Lung microvascular endothelial cell (primary cell): ENCODE measurements at regions not wholly inside any gene's neighbourhood (a gene's known extent, or its start where the extent isn't known, plus 50 kb on each side); places are given as distances from the start of the nearest gene placed in this dataset.
"Not testable (repeated sequence)": the region's sequence is repeated elsewhere in the genome, so short reads cannot be mapped to it uniquely, and the experiment has no call there.

Source experiments
- DNase-seq, 2 donors: peaks; one replicate each; pipeline versions ENCODE4 v3.0.0 to v3.0.0-alpha.2; 2010; ENCODE audit warnings: low read depth in 2 of 2

- DNase-seq = peak in 1 of 2 donors; percentile 26
Measured at GRCh38 chr20:19890445-19891051, 126.6 kb upstream of the NAA20 start.

- peak in 1 of 2 donors; percentile 20 for DNase-seq
Measured at GRCh38 chr20:19893356-19893755, 123.8 kb upstream of the NAA20 start.

- no peak for DNase-seq
Measured at GRCh38 chr20:19895761-19896160, 121.4 kb upstream of the NAA20 start.

GRCh38 chr20:19897891-19898290, 119.3 kb upstream of the NAA20 start:
- DNase-seq = no peak

GRCh38 chr20:19901226-19901625, 115.9 kb upstream of the NAA20 start:
- DNase-seq = peak in 1 of 2 donors; percentile 60

GRCh38 chr20:19903168-19903811, 113.9 kb upstream of the NAA20 start:
- DNase-seq = peak; percentile 49 to 84

- peak in 1 of 2 donors; percentile 60 for DNase-seq
Measured at GRCh38 chr20:19907326-19908056, 109.7 kb upstream of the NAA20 start.

- DNase-seq = no peak
Measured at GRCh38 chr20:19908576-19908975, 108.6 kb upstream of the NAA20 start.

- DNase-seq = peak in 1 of 2 donors; percentile 74
Measured at GRCh38 chr20:19909725-19910124, 107.4 kb upstream of the NAA20 start.

- DNase-seq = no peak
Measured at GRCh38 chr20:19911810-19912382, 105.3 kb upstream of the NAA20 start.

- no peak for DNase-seq
Measured at GRCh38 chr20:19913349-19913748, 103.8 kb upstream of the NAA20 start.

GRCh38 chr20:19913927-19914614, 103.1 kb upstream of the NAA20 start:
- DNase-seq = peak; percentile 86 to 93

- DNase-seq = no peak
Measured at GRCh38 chr20:19915111-19915798, 101.9 kb upstream of the NAA20 start.

GRCh38 chr20:19916531-19917485, 100.4 kb upstream of the NAA20 start:
- no peak for DNase-seq

GRCh38 chr20:19918965-19919329, 98.2 kb upstream of the NAA20 start:
- peak; percentile 89 to 94 for DNase-seq

GRCh38 chr20:19920381-19921138, 96.6 kb upstream of the NAA20 start:
- DNase-seq = no peak

GRCh38 chr20:19921284-19921793, 95.8 kb upstream of the NAA20 start:
- peak in 1 of 2 donors; percentile 66 for DNase-seq

GRCh38 chr20:19921829-19922228, 95.3 kb upstream of the NAA20 start:
- not testable (repeated sequence) for DNase-seq

- peak in 1 of 2 donors; percentile 48 for DNase-seq
Measured at GRCh38 chr20:19922716-19923115, 94.4 kb upstream of the NAA20 start.
